ENCODE measurements at regions not wholly inside any gene's neighbourhood (a gene's known extent, or its start where the extent isn't known, plus 50 kb on each side); places are given as distances from the start of the nearest gene placed in this dataset.

DNA sequence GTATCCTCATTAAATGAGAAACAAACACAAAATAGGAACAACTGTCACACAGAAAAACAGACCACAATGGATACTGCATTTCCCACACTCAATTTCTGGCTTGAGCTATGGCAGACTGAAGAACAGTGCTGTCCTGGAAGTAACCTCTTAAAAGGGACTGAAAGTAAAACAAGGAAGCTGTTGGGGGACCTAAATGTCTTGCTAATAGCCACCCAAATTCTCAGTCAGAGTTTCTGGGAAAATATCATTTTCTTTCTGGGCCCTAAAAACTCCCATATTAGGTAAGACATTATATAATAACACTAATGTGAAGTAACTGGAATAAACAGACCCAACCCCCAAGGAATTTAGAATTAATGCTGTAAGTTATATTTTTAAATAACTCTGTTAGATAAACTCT, 80.9 kb upstream of the TFEC start:
- H3K4me3 ChIP-seq (ENCODE audit: low read length in 2 of 2): no peak overlapping the region
- H3K9me3 ChIP-seq (ENCODE audit: control insufficient read depth in 2 of 2, low read length in 2 of 2): no peaks in the 10 kb centered on the region
- no peak overlapping the region for H3K9ac ChIP-seq (ENCODE audit: low read length in 2 of 2)
- H3K27ac ChIP-seq (ENCODE audit: low read length): no peak overlapping the region
- no peaks in the 10 kb centered on the region for H3K27me3 ChIP-seq (ENCODE audit: control insufficient read depth in 1 of 2, insufficient read depth in 2 of 2, low read length in 2 of 2)
- no peaks in the 10 kb centered on the region for H3K36me3 ChIP-seq (ENCODE audit: control insufficient read depth in 2 of 2, insufficient read depth in 2 of 2, low read length in 2 of 2)
- no peaks in the 10 kb centered on the region for H3K4me1 ChIP-seq (ENCODE audit: control insufficient read depth, insufficient read depth, low read length)

GRCh38 chr7:116113310-116113709, 82.7 kb upstream of the TFEC start:
- Histone ChIP-seq H3K9ac (ENCODE audit: low read length in 2 of 2) (no peak overlapping the region), H3K4me3 (ENCODE audit: low read length in 2 of 2) (no peak overlapping the region), H3K27me3 (ENCODE audit: control insufficient read depth in 1 of 2, insufficient read depth in 2 of 2, low read length in 2 of 2) (no peaks in the 10 kb centered on the region), H3K36me3 (ENCODE audit: control insufficient read depth in 2 of 2, insufficient read depth in 2 of 2, low read length in 2 of 2) (no peaks in the 10 kb centered on the region), H3K9me3 (ENCODE audit: control insufficient read depth in 2 of 2, low read length in 2 of 2) (no peaks in the 10 kb centered on the region), H3K27ac (ENCODE audit: low read length) (no peak overlapping the region), H3K4me1 (ENCODE audit: control insufficient read depth, insufficient read depth, low read length) (no peaks in the 10 kb centered on the region)

- Histone ChIP-seq H3K4me1 (ENCODE audit: control insufficient read depth, insufficient read depth, low read length) (no peaks in the 10 kb centered on the region), H3K27me3 (ENCODE audit: control insufficient read depth in 1 of 2, insufficient read depth in 2 of 2, low read length in 2 of 2) (no peaks in the 10 kb centered on the region), H3K27ac (ENCODE audit: low read length) (no peak overlapping the region), H3K9me3 (ENCODE audit: control insufficient read depth in 2 of 2, low read length in 2 of 2) (no peaks in the 10 kb centered on the region), H3K36me3 (ENCODE audit: control insufficient read depth in 2 of 2, insufficient read depth in 2 of 2, low read length in 2 of 2) (no peaks in the 10 kb centered on the region), H3K9ac (ENCODE audit: low read length in 2 of 2) (no peak overlapping the region), H3K4me3 (ENCODE audit: low read length in 2 of 2) (no peak overlapping the region)
Measured at GRCh38 chr7:116120839-116121238, 89.5 kb upstream of the TES start.

GRCh38 chr7:116122972-116123595, 87.3 kb upstream of the TES start:
- H3K4me3 ChIP-seq (ENCODE audit: low read length in 2 of 2): no peak overlapping the region
- no peaks in the 10 kb centered on the region for H3K36me3 ChIP-seq (ENCODE audit: control insufficient read depth in 2 of 2, insufficient read depth in 2 of 2, low read length in 2 of 2)
- H3K4me1 ChIP-seq (ENCODE audit: control insufficient read depth, insufficient read depth, low read length): no peaks in the 10 kb centered on the region
- no peak overlapping the region for H3K27ac ChIP-seq (ENCODE audit: low read length)
- H3K9ac ChIP-seq (ENCODE audit: low read length in 2 of 2): no peak overlapping the region
- no peaks in the 10 kb centered on the region for H3K9me3 ChIP-seq (ENCODE audit: control insufficient read depth in 2 of 2, low read length in 2 of 2)
- H3K27me3 ChIP-seq (ENCODE audit: control insufficient read depth in 1 of 2, insufficient read depth in 2 of 2, low read length in 2 of 2): no peaks in the 10 kb centered on the region

DNA sequence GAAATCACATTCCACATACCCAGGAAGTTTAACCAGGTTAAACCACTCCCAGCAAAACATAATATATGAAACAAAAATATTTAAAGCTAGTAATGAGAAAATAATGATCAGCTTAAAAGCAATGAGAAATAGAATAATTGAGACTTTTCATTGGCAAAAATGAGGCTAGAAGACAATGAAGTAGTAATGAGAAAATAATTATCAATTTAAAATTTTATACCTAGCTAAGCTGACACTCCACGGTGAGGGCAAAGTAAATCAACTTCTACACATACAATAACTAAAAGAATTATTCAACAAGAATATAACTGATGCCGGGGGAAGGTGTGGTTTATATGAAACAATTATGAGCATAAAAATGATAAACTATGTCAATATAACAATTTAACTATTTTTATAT, 82.2 kb upstream of the TES start:
- H3K27me3 ChIP-seq (ENCODE audit: control insufficient read depth in 1 of 2, insufficient read depth in 2 of 2, low read length in 2 of 2): no peaks in the 10 kb centered on the region
- H3K4me3 ChIP-seq (ENCODE audit: low read length in 2 of 2): no peak overlapping the region
- H3K9ac ChIP-seq (ENCODE audit: low read length in 2 of 2): no peak overlapping the region
- no peak overlapping the region for H3K27ac ChIP-seq (ENCODE audit: low read length)
- no peaks in the 10 kb centered on the region for H3K4me1 ChIP-seq (ENCODE audit: control insufficient read depth, insufficient read depth, low read length)
- no peaks in the 10 kb centered on the region for H3K36me3 ChIP-seq (ENCODE audit: control insufficient read depth in 2 of 2, insufficient read depth in 2 of 2, low read length in 2 of 2)
- no peaks in the 10 kb centered on the region for H3K9me3 ChIP-seq (ENCODE audit: control insufficient read depth in 2 of 2, low read length in 2 of 2)

DNA sequence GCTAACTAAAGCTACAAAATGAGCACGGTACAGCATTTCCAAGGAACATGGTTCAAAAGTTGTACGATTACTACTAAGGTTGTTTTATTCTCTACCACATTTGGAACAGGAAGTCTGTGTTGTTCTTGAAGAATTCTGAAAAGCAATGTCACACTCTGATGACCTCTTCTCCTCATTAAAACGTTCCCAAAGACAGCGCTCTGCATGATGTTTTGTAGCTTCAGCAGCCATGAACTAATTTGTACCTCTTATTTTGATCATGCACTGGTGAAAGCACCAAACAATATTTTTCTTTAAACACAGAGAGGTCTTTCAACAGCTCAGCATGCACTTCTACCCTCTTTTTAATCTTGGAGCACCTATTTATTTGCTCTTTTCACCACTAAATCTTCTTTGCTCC, 75.0 kb upstream of the TES start:
- H3K27ac ChIP-seq (ENCODE audit: low read length): no peak overlapping the region
- H3K9ac ChIP-seq (ENCODE audit: low read length in 2 of 2): no peak overlapping the region
- peaks cover 2% of the 10 kb centered on the region for H3K4me1 ChIP-seq (ENCODE audit: control insufficient read depth, insufficient read depth, low read length)
- no peaks in the 10 kb centered on the region for H3K36me3 ChIP-seq (ENCODE audit: control insufficient read depth in 2 of 2, insufficient read depth in 2 of 2, low read length in 2 of 2)
- no peaks in the 10 kb centered on the region for H3K27me3 ChIP-seq (ENCODE audit: control insufficient read depth in 1 of 2, insufficient read depth in 2 of 2, low read length in 2 of 2)
- H3K4me3 ChIP-seq (ENCODE audit: low read length in 2 of 2): no peak overlapping the region
- no peaks in the 10 kb centered on the region for H3K9me3 ChIP-seq (ENCODE audit: control insufficient read depth in 2 of 2, low read length in 2 of 2)

DNA sequence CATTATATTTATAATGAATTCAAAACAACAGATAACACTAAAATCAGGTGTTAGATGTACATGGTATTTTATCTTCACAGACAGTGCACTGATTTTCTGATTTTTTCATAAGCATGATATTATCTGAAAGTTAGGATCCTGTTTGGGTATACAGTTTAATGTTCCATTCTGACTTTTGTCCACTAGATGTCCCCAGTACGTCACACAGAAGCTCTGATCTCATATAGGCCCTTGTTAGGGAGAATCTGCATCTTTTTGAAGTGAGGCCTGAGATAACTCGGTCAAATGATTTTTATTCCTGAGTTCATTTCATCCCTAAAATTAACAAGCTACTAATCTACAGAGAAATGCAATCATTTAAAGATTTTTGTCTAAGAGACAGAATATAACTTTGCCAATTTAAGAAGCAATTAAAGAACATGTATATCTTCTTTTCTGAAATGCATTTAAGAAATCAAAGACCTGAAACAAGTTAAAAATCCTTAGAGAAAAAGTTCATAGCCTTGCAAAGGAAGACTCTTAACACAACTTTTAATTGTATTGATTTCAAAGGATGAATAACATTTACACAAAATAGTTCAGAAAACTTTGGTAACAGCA, 72.0 kb upstream of the TES start:
- peaks cover 2% of the 10 kb centered on the region for H3K4me1 ChIP-seq (ENCODE audit: control insufficient read depth, insufficient read depth, low read length)
- no peak overlapping the region for H3K9ac ChIP-seq (ENCODE audit: low read length in 2 of 2)
- H3K36me3 ChIP-seq (ENCODE audit: control insufficient read depth in 2 of 2, insufficient read depth in 2 of 2, low read length in 2 of 2): no peaks in the 10 kb centered on the region
- no peaks in the 10 kb centered on the region for H3K9me3 ChIP-seq (ENCODE audit: control insufficient read depth in 2 of 2, low read length in 2 of 2)
- peak overlapping the region; percentile 2 for H3K27ac ChIP-seq (ENCODE audit: low read length)
- H3K27me3 ChIP-seq (ENCODE audit: control insufficient read depth in 1 of 2, insufficient read depth in 2 of 2, low read length in 2 of 2): no peaks in the 10 kb centered on the region
- no peak overlapping the region for H3K4me3 ChIP-seq (ENCODE audit: low read length in 2 of 2)

DNA sequence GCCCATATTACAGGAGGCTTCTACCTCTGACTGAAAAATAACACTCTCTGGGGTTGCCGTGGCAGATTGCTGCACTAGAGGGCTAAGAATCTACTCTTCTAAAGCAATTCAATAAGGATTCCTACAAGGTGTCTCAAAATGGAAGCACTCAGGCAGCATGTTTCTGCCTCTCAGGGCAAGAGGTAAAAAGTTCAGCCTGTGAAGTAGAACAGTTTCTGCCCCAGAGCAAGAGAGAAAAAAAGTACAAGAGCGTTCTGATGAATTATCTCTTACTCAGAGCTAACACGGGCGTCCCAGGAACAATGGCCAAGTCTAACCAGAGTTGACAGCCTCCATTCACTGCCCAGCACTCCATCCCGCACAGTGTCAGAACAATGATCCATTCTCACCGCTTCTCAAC, 71.3 kb upstream of the TES start:
- Histone ChIP-seq H3K4me1 (ENCODE audit: control insufficient read depth, insufficient read depth, low read length) (peaks cover 2% of the 10 kb centered on the region), H3K27ac (ENCODE audit: low read length) (peak overlapping the region; percentile 2), H3K27me3 (ENCODE audit: control insufficient read depth in 1 of 2, insufficient read depth in 2 of 2, low read length in 2 of 2) (no peaks in the 10 kb centered on the region), H3K9me3 (ENCODE audit: control insufficient read depth in 2 of 2, low read length in 2 of 2) (no peaks in the 10 kb centered on the region), H3K4me3 (ENCODE audit: low read length in 2 of 2) (no peak overlapping the region), H3K9ac (ENCODE audit: low read length in 2 of 2) (no peak overlapping the region), H3K36me3 (ENCODE audit: control insufficient read depth in 2 of 2, insufficient read depth in 2 of 2, low read length in 2 of 2) (no peaks in the 10 kb centered on the region)

DNA sequence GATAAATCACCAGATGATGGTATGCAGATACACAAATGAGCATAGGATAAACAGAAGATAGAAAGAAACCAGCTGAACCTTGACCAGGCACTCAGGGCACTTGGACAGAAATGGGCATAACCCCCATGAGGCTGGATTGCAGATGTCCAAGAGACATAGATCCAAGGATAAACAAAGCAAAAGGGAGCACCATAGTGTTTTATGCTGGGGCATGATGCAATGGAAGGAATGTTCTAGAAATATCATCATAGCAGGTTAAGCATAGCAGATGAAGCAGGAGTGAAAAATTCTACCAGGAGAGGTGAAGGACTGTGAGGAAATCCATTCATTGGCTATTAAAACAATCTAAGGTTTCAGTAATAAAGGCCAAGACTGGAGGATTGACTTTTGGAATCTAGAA, 70.5 kb upstream of the TES start:
- Histone ChIP-seq H3K9me3 (ENCODE audit: control insufficient read depth in 2 of 2, low read length in 2 of 2) (no peaks in the 10 kb centered on the region), H3K4me1 (ENCODE audit: control insufficient read depth, insufficient read depth, low read length) (peaks cover 2% of the 10 kb centered on the region), H3K9ac (ENCODE audit: low read length in 2 of 2) (no peak overlapping the region), H3K36me3 (ENCODE audit: control insufficient read depth in 2 of 2, insufficient read depth in 2 of 2, low read length in 2 of 2) (no peaks in the 10 kb centered on the region), H3K27ac (ENCODE audit: low read length) (no peak overlapping the region), H3K27me3 (ENCODE audit: control insufficient read depth in 1 of 2, insufficient read depth in 2 of 2, low read length in 2 of 2) (no peaks in the 10 kb centered on the region), H3K4me3 (ENCODE audit: low read length in 2 of 2) (no peak overlapping the region)

GRCh38 chr7:116142374-116142773, 68.0 kb upstream of the TES start:
- H3K4me3 ChIP-seq (ENCODE audit: low read length in 2 of 2): no peak overlapping the region
- H3K4me1 ChIP-seq (ENCODE audit: control insufficient read depth, insufficient read depth, low read length): peaks cover 2% of the 10 kb centered on the region
- no peaks in the 10 kb centered on the region for H3K27me3 ChIP-seq (ENCODE audit: control insufficient read depth in 1 of 2, insufficient read depth in 2 of 2, low read length in 2 of 2)
- no peaks in the 10 kb centered on the region for H3K9me3 ChIP-seq (ENCODE audit: control insufficient read depth in 2 of 2, low read length in 2 of 2)
- H3K27ac ChIP-seq (ENCODE audit: low read length): no peak overlapping the region
- no peaks in the 10 kb centered on the region for H3K36me3 ChIP-seq (ENCODE audit: control insufficient read depth in 2 of 2, insufficient read depth in 2 of 2, low read length in 2 of 2)
- H3K9ac ChIP-seq (ENCODE audit: low read length in 2 of 2): no peak overlapping the region

DNA sequence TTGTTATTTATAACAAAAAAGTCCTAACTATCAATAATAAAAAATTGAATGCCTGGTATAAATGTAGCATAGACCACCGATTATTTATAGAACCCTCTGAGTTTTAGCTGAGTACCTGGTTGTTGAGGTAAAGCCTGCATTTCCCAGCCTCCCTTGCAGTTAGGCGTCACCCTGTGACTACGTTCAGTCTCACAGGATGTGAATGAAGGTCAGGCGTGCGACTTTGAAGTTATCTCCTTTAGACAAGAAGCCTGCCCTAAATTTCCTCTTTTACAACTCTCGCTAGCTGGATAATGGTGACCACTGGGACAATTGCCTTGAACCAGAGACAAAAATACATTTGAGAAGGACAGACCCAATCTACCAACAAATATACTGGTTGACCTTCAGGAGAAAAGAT, 67.5 kb upstream of the TES start:
- no peak overlapping the region for H3K4me3 ChIP-seq (ENCODE audit: low read length in 2 of 2)
- H3K9me3 ChIP-seq (ENCODE audit: control insufficient read depth in 2 of 2, low read length in 2 of 2): no peaks in the 10 kb centered on the region
- H3K4me1 ChIP-seq (ENCODE audit: control insufficient read depth, insufficient read depth, low read length): peaks cover 2% of the 10 kb centered on the region
- no peaks in the 10 kb centered on the region for H3K36me3 ChIP-seq (ENCODE audit: control insufficient read depth in 2 of 2, insufficient read depth in 2 of 2, low read length in 2 of 2)
- H3K9ac ChIP-seq (ENCODE audit: low read length in 2 of 2): no peak overlapping the region
- no peaks in the 10 kb centered on the region for H3K27me3 ChIP-seq (ENCODE audit: control insufficient read depth in 1 of 2, insufficient read depth in 2 of 2, low read length in 2 of 2)
- H3K27ac ChIP-seq (ENCODE audit: low read length): no peak overlapping the region
